Endothelial cell (in vitro differentiated cells): ENCODE measurements at regions not wholly inside any gene's neighbourhood (a gene's known extent, or its start where the extent isn't known, plus 50 kb on each side); places are given as distances from the start of the nearest gene placed in this dataset.

Source experiments
- DNase-seq: peaks from one replicate; pipeline ENCODE4 v3.0.0; 2021; ENCODE audit warnings: low spot score
- H3K27ac Mint-ChIP-seq: one replicate; pipeline ENCODE4 v1.8.0; 2021; ENCODE audit warnings: mixed read lengths, inconsistent platforms; ENCODE audit not compliant: unreplicated experiment
- H3K27me3 Mint-ChIP-seq: one replicate; pipeline ENCODE4 v1.8.0; 2021; ENCODE audit warnings: mild to moderate bottlenecking, moderate library complexity, mixed read lengths, inconsistent platforms; ENCODE audit not compliant: unreplicated experiment
- H3K36me3 Mint-ChIP-seq: one replicate; pipeline ENCODE4 v1.8.0; 2021; ENCODE audit warnings: mild to moderate bottlenecking, low read depth, mixed read lengths, inconsistent platforms; ENCODE audit not compliant: unreplicated experiment
- H3K4me1 Mint-ChIP-seq: one replicate; pipeline ENCODE4 v1.8.0; 2021; ENCODE audit warnings: mild to moderate bottlenecking, mixed read lengths, inconsistent platforms; ENCODE audit not compliant: unreplicated experiment
- H3K4me3 Mint-ChIP-seq: one replicate; pipeline ENCODE4 v1.8.0; 2021; ENCODE audit warnings: mild to moderate bottlenecking, mixed read lengths, inconsistent platforms; ENCODE audit not compliant: unreplicated experiment
- H3K9me3 Mint-ChIP-seq: one replicate; pipeline ENCODE4 v1.8.0; 2021; ENCODE audit warnings: mixed read lengths, inconsistent platforms; ENCODE audit not compliant: unreplicated experiment
- CTCF ChIP-seq: fragments of 200-600 bp; sonication (generic); IDR thresholded peaks from one replicate; pipeline ENCODE4 v1.5.0; 2021; ENCODE audit warnings: antibody characterized with exemption; ENCODE audit not compliant: unreplicated experiment

- Mint-ChIP-seq H3K27me3 (no peaks in the 10 kb centered on the region), H3K27ac (no peak overlapping the region), H3K4me3 (no peak overlapping the region), H3K36me3 (no peaks in the 10 kb centered on the region), H3K4me1 (no peaks in the 10 kb centered on the region), H3K9me3 (no peaks in the 10 kb centered on the region)
- TF ChIP-seq CTCF: no peak
- DNase-seq: no peak
Observed at GRCh38 chr3:105222568-105223093, 144.1 kb upstream of the ALCAM start.

GRCh38 chr3:105223815-105224214 lies 142.9 kb upstream of the ALCAM start:
- no peaks in the 10 kb centered on the region for H3K9me3 Mint-ChIP-seq
- H3K4me1 Mint-ChIP-seq: no peaks in the 10 kb centered on the region
- H3K27ac Mint-ChIP-seq: no peak overlapping the region
- H3K4me3 Mint-ChIP-seq: no peak overlapping the region
- DNase-seq: no peak
- H3K36me3 Mint-ChIP-seq: no peaks in the 10 kb centered on the region
- no peaks in the 10 kb centered on the region for H3K27me3 Mint-ChIP-seq
- TF ChIP-seq CTCF: no peak

- peaks cover 6% of the 10 kb centered on the region for H3K4me1 Mint-ChIP-seq
- no peaks in the 10 kb centered on the region for H3K36me3 Mint-ChIP-seq
- no peaks in the 10 kb centered on the region for H3K27me3 Mint-ChIP-seq
- H3K4me3 Mint-ChIP-seq: no peak overlapping the region
- no peak for TF ChIP-seq CTCF
- H3K27ac Mint-ChIP-seq: no peak overlapping the region
- DNase-seq: no peak
- no peaks in the 10 kb centered on the region for H3K9me3 Mint-ChIP-seq
Observed at GRCh38 chr3:105228696-105229095, 138.0 kb upstream of the ALCAM start.

GRCh38 chr3:105232553-105232952 lies 134.2 kb upstream of the ALCAM start:
- DNase-seq: no peak
- no peaks in the 10 kb centered on the region for H3K36me3 Mint-ChIP-seq
- H3K4me3 Mint-ChIP-seq: no peak overlapping the region
- H3K9me3 Mint-ChIP-seq: no peaks in the 10 kb centered on the region
- H3K27me3 Mint-ChIP-seq: no peaks in the 10 kb centered on the region
- peaks cover 6% of the 10 kb centered on the region for H3K4me1 Mint-ChIP-seq
- H3K27ac Mint-ChIP-seq: no peak overlapping the region
- TF ChIP-seq CTCF: no peak

- Mint-ChIP-seq H3K36me3 (no peaks in the 10 kb centered on the region), H3K4me3 (no peak overlapping the region), H3K9me3 (no peaks in the 10 kb centered on the region), H3K27ac (no peak overlapping the region), H3K4me1 (peaks cover 6% of the 10 kb centered on the region), H3K27me3 (no peaks in the 10 kb centered on the region)
- DNase-seq: no peak
- no peak for TF ChIP-seq CTCF
Observed at GRCh38 chr3:105233010-105233409, 133.7 kb upstream of the ALCAM start.
